B cell (primary cell): ENCODE measurements at regions not wholly inside any gene's neighbourhood (a gene's known extent, or its start where the extent isn't known, plus 50 kb on each side); places are given as distances from the start of the nearest gene placed in this dataset.

Source experiments
- ATAC-seq: fragments of 200-7000 bp; cut with Tn5 transposase; one replicate; pipeline ENCODE4 v1.10.0; 2021; ENCODE audit warnings: low read depth, mild to moderate bottlenecking, moderate number of reproducible peaks, moderate library complexity
- CTCF ChIA-PET: fragments of 350-600 bp; sonication (Branson Sonifier 250); formaldehyde crosslinking; loops from one replicate; lab custom pipeline; 2021; ENCODE audit warnings: antibody characterized with exemption, inconsistent platforms; lab: Charles Lee
- POLR2A ChIA-PET: fragments of 350-600 bp; sonication (Branson Sonifier 250); formaldehyde crosslinking; loops from one replicate; lab custom pipeline; 2021; ENCODE audit warnings: antibody characterized with exemption; lab: Charles Lee
- DNase-seq: peaks from one replicate; pipeline ENCODE4 v3.0.0; 2013
- H2AFZ ChIP-seq: 2 replicates; pipeline ENCODE4 v1.6.1; 2012; ENCODE audit warnings: mild to moderate bottlenecking, low read depth, low read length; ENCODE audit not compliant: insufficient read depth, poor library complexity, severe bottlenecking
- H3K27ac ChIP-seq, 2 donors: 1 replicate in 1 of 2; 2 replicates in 1 of 2; pipeline ENCODE4 v1.5.1; 2012 to 2013; ENCODE audit warnings: low read length in 2 of 2, mild to moderate bottlenecking in 2 of 2, moderate library complexity in 1 of 2
- H3K27me3 ChIP-seq, 4 experiments: fragments of 200-600 bp in 1 of 4; sonication (generic) in 1 of 4; replicated peaks in 1 of 4; 1 replicate in 2 of 4; 2 replicates in 2 of 4; pipeline versions ENCODE4 v1.6.1 to v1.7.0; 2013 to 2016; ENCODE audit warnings: low read length in 3 of 4, mild to moderate bottlenecking in 2 of 4, mixed read lengths in 1 of 4, moderate library complexity in 1 of 4; ENCODE audit not compliant: insufficient read depth in 4 of 4, control insufficient read depth in 3 of 4; ENCODE audit errors: control extremely low read depth in 1 of 4
- H3K36me3 ChIP-seq, 2 experiments: replicated peaks in 1 of 2; 1 replicate in 1 of 2; 2 replicates in 1 of 2; pipeline versions ENCODE4 v1.6.1 to v1.7.1; 2013; ENCODE audit warnings: low read length in 1 of 2; ENCODE audit not compliant: insufficient read depth in 2 of 2, control insufficient read depth in 1 of 2; ENCODE audit errors: control extremely low read depth in 1 of 2, extremely low read depth in 1 of 2
- H3K4me1 ChIP-seq, 2 donors: fragments of 200-600 bp in 1 of 2; sonication (generic) in 1 of 2; 1 replicate in 1 of 2; 2 replicates in 1 of 2; pipeline versions ENCODE4 v1.5.1 to v1.6.1; 2013 to 2017; ENCODE audit warnings: low read length in 2 of 2; ENCODE audit not compliant: control insufficient read depth in 2 of 2, insufficient read depth in 2 of 2
- H3K4me2 ChIP-seq: replicated peaks from 2 replicates; pipeline ENCODE3; 2012; ENCODE audit warnings: mild to moderate bottlenecking, low read depth, low read length; ENCODE audit not compliant: poor library complexity, severe bottlenecking
- H3K4me3 ChIP-seq, 5 experiments: fragments of 200-600 bp in 1 of 5; sonication (generic) in 1 of 5; 1 replicate in 3 of 5; 2 replicates in 2 of 5; pipeline versions ENCODE4 v1.5.1 to v1.7.0; 2011 to 2016; ENCODE audit warnings: low read length in 4 of 5, mild to moderate bottlenecking in 4 of 5, low read depth in 2 of 5, control low read depth in 1 of 5, moderate library complexity in 1 of 5; ENCODE audit not compliant: insufficient read depth in 1 of 5; ENCODE audit errors: control extremely low read depth in 1 of 5, extremely low read depth in 1 of 5
- H3K79me2 ChIP-seq: fragments of 200-600 bp; sonication (generic); one replicate; pipeline ENCODE4 v1.6.0; 2016; ENCODE audit warnings: low read length; ENCODE audit not compliant: control insufficient read depth, insufficient read depth
- H3K9ac ChIP-seq: fragments of 200-600 bp; sonication (generic); 2 replicates; pipeline ENCODE4 v1.6.1; 2017; ENCODE audit warnings: mild to moderate bottlenecking, low read length, moderate library complexity
- H3K9me3 ChIP-seq, 3 donors: one replicate each; pipeline versions ENCODE4 v1.6.1 to v1.7.1; 2013; ENCODE audit warnings: low read length in 2 of 3; ENCODE audit not compliant: control insufficient read depth in 2 of 3, insufficient read depth in 1 of 3; ENCODE audit errors: control extremely low read depth in 1 of 3
- H4K20me1 ChIP-seq: 2 replicates; pipeline ENCODE4 v1.6.0; 2012; ENCODE audit warnings: mild to moderate bottlenecking, low read length; ENCODE audit not compliant: insufficient read depth, control insufficient read depth, poor library complexity, severe bottlenecking
- H3K27ac Mint-ChIP-seq: one replicate; pipeline ENCODE4 v1.8.0; 2021; ENCODE audit warnings: mixed read lengths
- H3K27me3 Mint-ChIP-seq: one replicate; pipeline ENCODE4 v1.8.0; 2021; ENCODE audit warnings: mixed read lengths
- H3K4me1 Mint-ChIP-seq: one replicate; pipeline ENCODE4 v1.8.0; 2021; ENCODE audit warnings: mixed read lengths
- H3K4me3 Mint-ChIP-seq: one replicate; pipeline ENCODE4 v1.8.0; 2021; ENCODE audit warnings: mixed read lengths
- H3K9me3 Mint-ChIP-seq: one replicate; pipeline ENCODE4 v1.8.0; 2022; ENCODE audit warnings: mixed read lengths; ENCODE audit not compliant: insufficient read depth
- CTCF ChIP-seq: fragments of 200-600 bp; IDR thresholded peaks from one replicate; pipeline ENCODE4 v1.8.0; 2022; ENCODE audit warnings: antibody characterized with exemption, mild to moderate bottlenecking
- EZH2 ChIP-seq: IDR thresholded peaks from 2 replicates; pipeline ENCODE4 v1.6.1; 2012; ENCODE audit warnings: borderline replicate concordance, low read depth, mild to moderate bottlenecking, moderate library complexity, low read length; ENCODE audit not compliant: insufficient read depth, poor library complexity, severe bottlenecking
- WGBS: methylation state at CpG from one replicate; pipeline ENCODE4 v1.1.5; 2013; ENCODE audit warnings: missing lambda C conversion rate; ENCODE audit not compliant: insufficient coverage; 5-methylcytosine and 5-hydroxymethylcytosine counted together
- intact Hi-C: fragments of 100-400 bp; cut with micrococcal nuclease; formaldehyde crosslinking; loops from one replicate; pipeline ENCODE4 v1.10.0; 2022

GRCh38 chr16:63581570-63581969 is 1540.3 kb downstream of the CDH11 start:
- H3K27ac Mint-ChIP-seq: no peak overlapping the region
- CTCF ChIA-PET: no interaction called here
- no peaks in the 10 kb centered on the region for H3K36me3 ChIP-seq
- H2AFZ ChIP-seq: no peak overlapping the region
- H3K9ac ChIP-seq: no peak overlapping the region
- POLR2A ChIA-PET: no interaction called here
- peaks cover 6% of the 10 kb centered on the region for H3K9me3 Mint-ChIP-seq
- no peak overlapping the region for H3K4me2 ChIP-seq
- no peak for ATAC-seq
- no peaks in the 10 kb centered on the region for H3K4me1 Mint-ChIP-seq
- no peak overlapping the region for H3K27ac ChIP-seq
- no peak overlapping the region for H3K4me3 ChIP-seq
- WGBS: 67% methylated on average over 1 of the region's 5 CpGs
- no peak overlapping the region for H3K4me3 Mint-ChIP-seq
- no peaks in the 10 kb centered on the region for H3K27me3 Mint-ChIP-seq
- H4K20me1 ChIP-seq: no peaks in the 10 kb centered on the region
- TF ChIP-seq CTCF: no peak
- TF ChIP-seq EZH2: no peak
- H3K9me3 ChIP-seq: no peaks in the 10 kb centered on the region
- DNase-seq: no peak
- H3K4me1 ChIP-seq: no peaks in the 10 kb centered on the region
- no peaks in the 10 kb centered on the region for H3K79me2 ChIP-seq
- intact Hi-C loops: loop anchor here (10.0 kb wide), 1 partner anchor 63 kb away; no protein-coding TSS in a partner anchor
- H3K27me3 ChIP-seq: no peaks in the 10 kb centered on the region

GRCh38 chr16:63578791-63579190 is 1542.6 kb upstream of the CDH8 start:
- H2AFZ ChIP-seq: no peak overlapping the region
- intact Hi-C loops: no loop called here
- H3K27ac ChIP-seq: no peak overlapping the region
- Mint-ChIP-seq H3K4me1 (no peaks in the 10 kb centered on the region), H3K9me3 (peaks cover 4% of the 10 kb centered on the region), H3K27me3 (no peaks in the 10 kb centered on the region), H3K4me3 (no peak overlapping the region), H3K27ac (no peak overlapping the region)
- ChIA-PET POLR2A (no interaction called here), CTCF (no interaction called here)
- no peaks in the 10 kb centered on the region for H3K9me3 ChIP-seq
- ATAC-seq (no peak), DNase-seq (no peak)
- H4K20me1 ChIP-seq: no peaks in the 10 kb centered on the region
- no peaks in the 10 kb centered on the region for H3K36me3 ChIP-seq
- H3K4me3 ChIP-seq: no peak overlapping the region
- H3K4me2 ChIP-seq: no peak overlapping the region
- H3K27me3 ChIP-seq: no peaks in the 10 kb centered on the region
- no peak overlapping the region for H3K9ac ChIP-seq
- no peaks in the 10 kb centered on the region for H3K79me2 ChIP-seq
- TF ChIP-seq EZH2: no peak
- no CpG with 5 or more reads among the region's 1 CpG for WGBS
- no peaks in the 10 kb centered on the region for H3K4me1 ChIP-seq
